Forelimb muscle (tissue), 1 donor: ENCODE measurements at regions not wholly inside any gene's neighbourhood (a gene's known extent, or its start where the extent isn't known, plus 50 kb on each side); places are given as distances from the start of the nearest gene placed in this dataset.

ENCODE experiments used
- DNase-seq: peaks from one replicate; pipeline ENCODE4 v3.0.0-alpha.2; 2013; ENCODE audit warnings: low read depth

- DNase-seq, result no peak
Observed at GRCh38 chr9:17894501-17895160, 315.8 kb downstream of the SH3GL2 start.

- no peak for DNase-seq
Observed at GRCh38 chr9:17900606-17901005, 321.7 kb downstream of the SH3GL2 start.

- no peak for DNase-seq
Observed at GRCh38 chr9:17905366-17905765, 326.5 kb downstream of the SH3GL2 start.

- no peak for DNase-seq
Observed at GRCh38 chr9:17905781-17906175, 326.9 kb downstream of the SH3GL2 start.

- no peak for DNase-seq
Observed at GRCh38 chr9:17906176-17906840, 327.4 kb downstream of the SH3GL2 start.

GRCh38 chr9:17906841-17907778, 328.2 kb downstream of the SH3GL2 start:
- no peak for DNase-seq

- DNase-seq, result no peak
Observed at GRCh38 chr9:17907779-17908508, 329.1 kb downstream of the SH3GL2 start.

- no peak for DNase-seq
Observed at GRCh38 chr9:17926246-17926645, 347.4 kb downstream of the SH3GL2 start.

- DNase-seq, result no peak
Observed at GRCh38 chr9:17927616-17928015, 348.8 kb downstream of the SH3GL2 start.

- DNase-seq, result no peak
Observed at GRCh38 chr9:17928228-17928627, 349.4 kb downstream of the SH3GL2 start.

GRCh38 chr9:17928768-17929167, 349.9 kb downstream of the SH3GL2 start:
- no peak for DNase-seq

- no peak for DNase-seq
Observed at GRCh38 chr9:17929506-17929905, 350.6 kb downstream of the SH3GL2 start.

GRCh38 chr9:17930071-17930470, 351.2 kb downstream of the SH3GL2 start:
- no peak for DNase-seq

GRCh38 chr9:17936365-17936764, 357.5 kb downstream of the SH3GL2 start:
- DNase-seq, result no peak

- DNase-seq, result no peak
Observed at GRCh38 chr9:17938035-17938655, 359.3 kb downstream of the SH3GL2 start.

GRCh38 chr9:17942498-17942897, 363.6 kb downstream of the SH3GL2 start:
- no peak for DNase-seq

- no peak for DNase-seq
Observed at GRCh38 chr9:17955409-17955808, 376.5 kb downstream of the SH3GL2 start.

GRCh38 chr9:17958363-17958762, 379.5 kb downstream of the SH3GL2 start:
- DNase-seq, result no peak

- DNase-seq, result no peak
Observed at GRCh38 chr9:17962747-17963146, 383.9 kb downstream of the SH3GL2 start.

GRCh38 chr9:17963498-17963897, 384.6 kb downstream of the SH3GL2 start:
- DNase-seq, result no peak

- no peak for DNase-seq
Observed at GRCh38 chr9:17967731-17968130, 388.9 kb downstream of the SH3GL2 start.
